WTC11 (cell line): ENCODE measurements at regions not wholly inside any gene's neighbourhood (a gene's known extent, or its start where the extent isn't known, plus 50 kb on each side); places are given as distances from the start of the nearest gene placed in this dataset.

Source experiments
- AR ChIP-seq: fragments of 250-450 bp; sonication (Bioruptor Pico); IDR thresholded peaks from 2 replicates; pipeline ENCODE4 v1.9.0; 2021; ENCODE audit warnings: mild to moderate bottlenecking
- CTCF ChIP-seq: fragments of 200-600 bp; IDR thresholded peaks from 2 replicates; pipeline ENCODE4 v1.8.0; 2022; ENCODE audit warnings: antibody characterized with exemption
- FOXP1 ChIP-seq: sonication (generic); formaldehyde crosslinking; IDR thresholded peaks from 2 replicates; pipeline ENCODE4 v1.8.0; 2022; ENCODE audit warnings: missing genetic modification reagents, mild to moderate bottlenecking, moderate library complexity, borderline replicate concordance
- GABPB1 ChIP-seq: sonication (generic); formaldehyde crosslinking; IDR thresholded peaks from 2 replicates; pipeline ENCODE4 v1.8.1; 2023; ENCODE audit warnings: mild to moderate bottlenecking, missing genetic modification reagents
- HMGXB4 ChIP-seq: sonication (generic); formaldehyde crosslinking; IDR thresholded peaks from 2 replicates; pipeline ENCODE4 v1.8.1; 2023; ENCODE audit warnings: mild to moderate bottlenecking, moderate library complexity, missing genetic modification reagents
- JAZF1 ChIP-seq: fragments of 250-450 bp; sonication (Bioruptor Pico); IDR thresholded peaks from 2 replicates; pipeline ENCODE4 v1.9.0; 2021; ENCODE audit warnings: moderate library complexity, mild to moderate bottlenecking, inconsistent platforms
- SOX15 ChIP-seq: fragments of 250-450 bp; sonication (Bioruptor Pico); IDR thresholded peaks from 2 replicates; pipeline ENCODE4 v1.9.0; 2021; ENCODE audit warnings: mild to moderate bottlenecking
- TCF7 ChIP-seq: sonication (generic); formaldehyde crosslinking; IDR thresholded peaks from 2 replicates; pipeline ENCODE4 v1.8.0; 2022; ENCODE audit warnings: mild to moderate bottlenecking, low read depth, missing genetic modification reagents, moderate library complexity
- ZBTB21 ChIP-seq: sonication (generic); formaldehyde crosslinking; IDR thresholded peaks from 2 replicates; pipeline ENCODE4 v1.8.1; 2023; ENCODE audit warnings: mild to moderate bottlenecking, missing genetic modification reagents, borderline replicate concordance
- ZNF263 ChIP-seq: sonication (generic); formaldehyde crosslinking; IDR thresholded peaks from 2 replicates; pipeline ENCODE4 v1.8.1; 2022; ENCODE audit warnings: low read depth, mild to moderate bottlenecking, moderate library complexity, missing genetic modification reagents
- ZNF512 ChIP-seq: sonication (generic); formaldehyde crosslinking; IDR thresholded peaks from 2 replicates; pipeline ENCODE4 v1.8.1; 2022; ENCODE audit warnings: missing genetic modification reagents, borderline replicate concordance

- TF ChIP-seq ZNF263 (CRISPR knock-in tag) (no peak), TCF7 (no peak), ZNF512 (CRISPR knock-in tag) (no peak), JAZF1 (no peak), SOX15 (no peak), ZBTB21 (CRISPR knock-in tag) (no peak), GABPB1 (CRISPR knock-in tag) (no peak), CTCF (no peak), HMGXB4 (CRISPR knock-in tag) (no peak), FOXP1 (CRISPR knock-in tag) (no peak), AR (CRISPR knock-in tag) (no peak)
These were observed 129.6 kb upstream of the THBS2 start for GRCh38 chr6:169383265-169383664.
